GM12865 (cell line): ENCODE measurements at regions not wholly inside any gene's neighbourhood (a gene's known extent, or its start where the extent isn't known, plus 50 kb on each side); places are given as distances from the start of the nearest gene placed in this dataset.
"Not testable (repeated sequence)": the region's sequence is repeated elsewhere in the genome, so short reads cannot be mapped to it uniquely, and the experiment has no call there.

Experiments
- DNase-seq: peaks from one replicate; pipeline ENCODE4 v3.0.0; 2010; ENCODE audit warnings: low read depth
- H3K4me3 ChIP-seq: 2 replicates; pipeline ENCODE4 v1.5.1; 2011; ENCODE audit warnings: mild to moderate bottlenecking, low read depth, low read length, control low read depth
- CTCF ChIP-seq: IDR thresholded peaks from 2 replicates; pipeline ENCODE4 v1.5.1; 2011; ENCODE audit warnings: low read length, control low read depth, low read depth, inconsistent platforms; ENCODE audit not compliant: insufficient read depth; ENCODE audit errors: missing control alignments

DNA sequence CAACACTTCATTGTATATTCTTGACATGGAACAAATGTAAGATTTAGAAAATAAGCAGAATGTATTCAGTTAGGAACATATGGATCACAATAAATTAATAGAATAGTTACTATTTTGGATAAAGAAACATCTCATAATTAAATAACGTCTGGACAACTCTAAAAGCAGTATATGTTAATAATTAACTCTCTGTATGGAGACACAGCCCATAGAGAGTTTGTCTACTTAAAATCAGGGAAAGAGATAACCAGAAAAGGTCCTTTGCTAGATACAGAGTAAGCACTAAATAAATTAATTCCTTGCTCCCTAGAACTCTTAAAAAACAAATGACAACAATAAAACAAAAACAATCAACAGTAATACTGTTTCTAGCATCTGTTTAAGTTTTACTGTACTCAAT, 184.4 kb upstream of the THSD7A start:
- DNase-seq = no peak
- TF ChIP-seq CTCF = no peak

DNA sequence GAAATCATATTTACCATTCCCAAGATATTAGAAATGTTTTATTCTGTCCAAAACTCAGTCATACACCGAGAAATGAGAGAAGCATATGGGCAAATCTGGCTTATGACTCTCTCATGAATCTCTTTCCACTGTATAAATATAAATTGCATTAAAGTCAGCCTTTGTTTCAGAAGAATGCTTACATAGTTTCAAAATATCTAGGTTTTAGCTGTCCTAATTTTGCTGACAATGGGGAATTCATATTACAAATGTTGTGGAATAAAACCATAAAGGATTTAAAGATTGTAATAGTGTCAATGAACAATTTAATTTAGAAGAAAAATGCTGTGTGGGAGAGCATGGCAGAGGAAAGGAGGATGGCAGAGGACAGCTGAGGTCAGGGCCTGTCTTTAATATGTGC, 185.0 kb upstream of the THSD7A start:
- H3K4me3 ChIP-seq = no peak overlapping the region
- DNase-seq = no peak
- no peak for TF ChIP-seq CTCF

More for the DNA sequence above, 184.4 kb upstream of the THSD7A start:
- no peak overlapping the region for H3K4me3 ChIP-seq

- not testable (repeated sequence) for DNase-seq, H3K4me3 ChIP-seq
These were observed 189.1 kb upstream of the TMEM106B start for GRCh38 chr7:12022011-12022410.

GRCh38 chr7:12025246-12025645, 185.8 kb upstream of the TMEM106B start:
- TF ChIP-seq CTCF = no peak
- no peak overlapping the region for H3K4me3 ChIP-seq
- DNase-seq = no peak

DNA sequence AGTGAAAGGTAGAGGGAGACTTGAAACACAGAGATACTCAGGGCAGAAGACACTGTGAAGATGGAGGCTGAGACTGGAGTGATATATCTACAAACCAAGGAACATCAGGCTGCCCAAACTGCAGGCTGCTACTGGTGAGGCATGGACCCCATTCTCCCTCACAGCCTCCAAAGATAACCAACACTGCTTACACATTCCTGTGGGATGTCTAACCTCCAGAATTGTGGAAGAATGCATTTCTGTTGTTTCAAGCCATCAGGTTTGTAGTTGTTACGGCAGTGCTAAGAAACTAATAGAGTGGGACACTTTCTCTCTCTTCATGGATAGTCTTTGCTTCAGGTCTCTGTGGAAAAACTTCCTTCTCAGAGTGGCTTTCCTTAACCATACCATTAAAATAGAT, 182.6 kb upstream of the TMEM106B start:
- no peak for TF ChIP-seq CTCF
- DNase-seq = no peak
- H3K4me3 ChIP-seq = no peak overlapping the region

DNA sequence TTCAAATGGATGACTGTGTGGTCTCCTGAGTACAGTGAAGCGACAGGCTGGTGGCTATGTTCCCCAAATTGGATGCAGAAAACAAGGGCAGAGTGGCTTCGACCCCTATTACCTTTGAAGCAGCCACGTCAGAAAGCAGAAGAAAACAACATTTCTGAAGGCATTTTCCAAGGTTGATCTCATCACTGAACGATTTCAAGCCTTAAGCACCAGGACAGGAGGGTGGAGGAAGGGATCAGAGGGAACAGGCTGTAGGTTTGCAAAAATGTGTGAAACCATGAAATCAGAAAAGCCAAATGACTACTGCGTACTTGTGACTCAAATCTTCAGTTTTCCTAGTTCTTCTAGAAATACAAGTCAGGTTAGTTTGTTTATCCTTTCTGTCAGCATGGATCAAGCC, 181.0 kb upstream of the TMEM106B start:
- DNase-seq = no peak
- TF ChIP-seq CTCF = no peak
- no peak overlapping the region for H3K4me3 ChIP-seq

DNA sequence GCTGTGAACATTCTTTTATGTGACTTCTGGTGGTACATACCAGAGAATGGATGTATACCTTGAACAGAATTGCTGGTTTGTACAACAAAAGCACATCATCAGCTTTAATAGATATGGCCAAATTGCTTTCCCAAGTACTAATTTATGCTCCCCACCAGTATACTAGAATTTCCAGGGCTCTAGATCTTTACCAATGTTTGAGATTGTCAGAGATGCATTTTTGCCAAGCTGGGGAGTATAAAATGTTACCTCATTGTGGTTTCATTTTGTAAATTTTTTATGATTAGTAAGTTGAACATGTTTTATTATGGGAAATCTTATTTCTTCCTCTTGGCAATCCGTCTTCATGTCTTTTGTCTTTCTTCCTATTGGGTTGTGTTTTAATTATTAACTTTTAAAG, 179.9 kb upstream of the TMEM106B start:
- no peak for DNase-seq
- no peak overlapping the region for H3K4me3 ChIP-seq
- TF ChIP-seq CTCF = no peak

DNA sequence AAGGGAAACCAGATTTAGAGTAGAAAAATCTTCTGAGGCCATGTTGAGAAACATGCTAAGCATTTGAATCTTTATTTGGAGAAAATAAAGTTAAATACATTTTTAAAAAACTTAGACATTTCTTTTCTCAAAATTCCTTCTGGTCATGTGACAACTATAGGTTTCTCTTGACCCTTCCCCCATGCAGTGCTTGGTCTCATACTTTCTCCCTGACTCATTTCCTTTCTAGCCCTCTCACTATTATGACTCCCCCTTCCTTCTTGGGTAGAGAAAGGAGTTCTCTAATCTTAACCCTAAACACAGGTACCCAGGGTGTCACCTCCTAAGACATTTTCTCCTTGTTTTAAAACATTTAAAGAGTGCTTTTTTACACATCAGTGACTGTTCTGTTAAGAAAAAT, 179.5 kb upstream of the TMEM106B start:
- no peak overlapping the region for H3K4me3 ChIP-seq
- no peak for DNase-seq

More for the DNA sequence above, 179.5 kb upstream of the TMEM106B start:
- no peak for TF ChIP-seq CTCF
